Stimulated activated CD4-positive, alpha-beta T cell treated with anti-CD3 and anti-CD28 coated beads, Interleukin-15, amount 100 ng/mL, for 48 hours (primary cell): ENCODE measurements at regions not wholly inside any gene's neighbourhood (a gene's known extent, or its start where the extent isn't known, plus 50 kb on each side); places are given as distances from the start of the nearest gene placed in this dataset.

Experiments used
- DNase-seq, 2 donors: peaks; one replicate each; pipeline ENCODE4 v3.0.0-alpha.2; 2020; ENCODE audit warnings: low read depth in 2 of 2

DNA sequence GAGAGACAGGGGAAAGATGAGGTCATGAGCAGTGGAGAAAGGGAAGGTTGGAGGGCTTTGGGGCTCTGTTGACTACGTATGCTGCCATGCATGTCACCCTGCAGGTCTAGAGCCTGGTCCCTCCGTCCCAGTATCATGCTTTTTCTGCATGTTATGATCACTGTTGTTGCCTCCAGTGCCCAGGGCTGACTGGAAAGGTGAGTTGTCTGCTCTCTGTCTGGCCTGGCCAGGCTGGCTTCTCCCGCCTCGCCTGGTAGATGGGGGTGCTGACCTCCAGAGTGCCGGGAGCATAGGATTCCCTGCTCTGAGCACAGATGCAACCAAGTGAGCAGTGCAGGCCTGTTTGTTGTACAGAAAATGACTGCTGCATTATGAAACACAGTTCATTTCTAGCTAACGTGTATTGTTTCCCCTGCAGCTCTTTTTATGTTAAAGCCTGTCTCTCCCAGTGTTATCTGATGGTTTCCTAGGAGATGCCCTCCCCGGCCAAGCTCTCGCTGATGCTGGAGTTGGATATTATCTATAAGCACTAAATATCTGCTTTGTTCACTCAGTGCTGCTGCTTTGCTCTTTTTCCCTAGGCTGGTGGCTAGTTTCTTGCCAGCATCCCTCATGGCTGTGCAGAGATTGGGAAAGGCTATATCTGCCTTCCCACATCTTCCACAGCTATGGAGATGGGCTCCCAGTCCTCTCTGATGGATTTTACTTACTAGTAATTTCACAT lies 158.2 kb downstream of the TDRD15 start:
- no peak for DNase-seq

DNA sequence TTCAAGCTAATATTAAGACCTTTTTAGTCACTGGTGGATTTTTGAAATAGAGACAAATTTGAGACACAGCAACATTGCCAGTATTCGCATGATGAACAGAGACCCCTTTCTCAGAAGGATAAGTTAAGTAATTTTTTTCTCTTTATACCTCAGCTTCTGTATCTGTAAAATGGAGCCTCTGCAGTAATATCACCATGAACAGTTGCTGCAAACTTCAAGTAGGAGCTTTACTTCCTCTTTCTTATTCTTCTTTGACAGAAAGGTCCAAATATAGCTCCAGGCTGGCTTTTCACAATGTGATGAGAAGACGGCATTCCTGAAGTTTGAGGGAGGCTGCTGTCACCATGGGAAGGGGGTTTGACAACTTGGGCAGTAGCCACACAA lies 158.7 kb downstream of the TDRD15 start:
- no peak for DNase-seq

DNA sequence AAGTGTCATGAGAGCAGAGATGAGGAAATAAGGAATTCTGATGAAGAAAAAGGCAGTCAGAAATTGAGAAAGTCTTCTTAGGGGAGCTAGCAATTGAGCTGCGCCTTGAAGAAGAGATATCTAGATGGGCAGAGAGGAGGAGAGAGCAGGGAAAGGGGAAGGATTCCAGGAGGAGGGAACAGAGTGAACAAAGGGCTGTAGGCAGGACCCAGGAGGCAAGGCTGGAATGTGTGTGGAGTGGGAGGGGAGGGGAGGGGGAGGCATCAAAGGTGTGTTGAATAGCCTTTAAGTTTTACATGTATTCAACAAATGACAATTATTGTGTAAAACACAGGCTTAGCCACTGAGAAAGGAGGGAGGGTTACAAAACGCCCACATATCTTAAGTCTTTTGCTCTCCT lies 164.5 kb downstream of the TDRD15 start:
- no peak for DNase-seq

DNA sequence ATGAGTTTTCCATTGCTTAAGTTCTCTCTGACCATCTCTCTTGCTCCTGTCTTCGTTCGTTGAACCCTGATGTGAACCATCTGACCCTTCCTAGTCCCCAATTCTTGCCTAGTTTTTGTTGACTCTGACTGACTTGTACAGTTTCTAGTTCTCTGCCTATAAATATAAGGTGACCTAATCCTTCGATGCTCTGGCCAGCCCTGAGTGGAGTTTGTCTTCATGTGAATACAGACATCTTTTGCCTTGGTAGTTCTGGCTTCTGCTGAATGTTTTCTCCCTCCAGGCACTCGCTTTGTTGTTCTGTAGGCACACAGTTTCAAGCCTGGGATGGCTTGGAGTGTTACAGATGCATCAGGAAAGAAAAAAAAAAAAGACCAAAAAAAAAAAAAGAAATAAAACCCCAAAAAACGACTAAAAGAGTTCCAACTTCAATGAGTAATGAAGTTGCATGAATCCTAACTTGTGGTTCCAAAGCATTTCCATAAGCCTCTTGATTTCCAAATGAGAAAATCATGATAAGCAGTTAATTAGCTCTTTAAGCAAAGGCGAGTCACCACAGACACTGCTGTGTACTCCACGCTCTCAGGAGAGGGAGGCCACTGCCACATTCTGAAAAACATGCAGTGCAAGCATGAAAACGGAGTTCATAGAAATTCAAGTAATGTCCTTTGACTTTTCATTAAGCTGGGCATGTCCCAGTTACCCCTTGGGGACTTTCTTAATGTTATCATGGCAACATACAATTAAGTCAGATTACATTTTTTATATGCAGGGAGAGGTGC lies 165.2 kb downstream of the TDRD15 start:
- no peak for DNase-seq

DNA sequence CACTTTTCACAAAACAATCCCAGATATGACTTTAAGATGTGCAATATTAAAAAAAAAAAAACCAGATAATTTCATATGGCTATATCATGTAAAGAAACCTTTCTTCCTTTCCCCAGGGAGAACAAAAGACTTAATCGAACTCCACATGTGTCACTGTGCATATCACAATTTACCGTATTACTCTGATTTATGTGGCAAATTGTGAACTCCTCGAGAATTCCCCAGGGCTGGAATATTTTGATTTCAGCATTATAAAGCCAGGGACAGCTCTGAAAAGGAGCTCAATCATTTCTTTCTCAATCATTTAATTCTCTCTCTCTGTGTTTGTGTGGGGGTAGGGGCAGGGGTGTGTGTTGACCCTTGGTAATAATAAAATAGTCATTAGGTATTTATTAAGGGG lies 165.8 kb downstream of the TDRD15 start:
- no peak for DNase-seq

DNA sequence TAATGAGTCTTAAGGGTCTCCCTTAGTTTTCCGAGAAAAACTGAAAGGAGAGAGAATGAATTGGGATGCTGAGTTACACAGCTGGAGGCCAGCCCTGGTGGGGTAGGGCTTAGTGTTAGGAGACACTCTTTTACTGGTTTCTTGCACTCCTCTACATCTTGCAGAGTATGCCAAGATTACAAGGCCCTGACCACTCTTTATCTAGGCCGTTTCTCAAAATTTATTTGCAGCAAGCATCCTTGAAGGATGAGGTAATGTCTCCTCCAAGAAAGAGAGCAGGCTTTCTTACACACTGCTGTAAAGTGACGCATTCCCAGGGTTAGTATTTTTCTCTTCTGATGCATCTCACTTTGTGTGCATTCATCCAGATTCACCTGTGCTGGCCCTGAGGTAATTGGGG lies 166.2 kb downstream of the TDRD15 start:
- DNase-seq: no peak

DNA sequence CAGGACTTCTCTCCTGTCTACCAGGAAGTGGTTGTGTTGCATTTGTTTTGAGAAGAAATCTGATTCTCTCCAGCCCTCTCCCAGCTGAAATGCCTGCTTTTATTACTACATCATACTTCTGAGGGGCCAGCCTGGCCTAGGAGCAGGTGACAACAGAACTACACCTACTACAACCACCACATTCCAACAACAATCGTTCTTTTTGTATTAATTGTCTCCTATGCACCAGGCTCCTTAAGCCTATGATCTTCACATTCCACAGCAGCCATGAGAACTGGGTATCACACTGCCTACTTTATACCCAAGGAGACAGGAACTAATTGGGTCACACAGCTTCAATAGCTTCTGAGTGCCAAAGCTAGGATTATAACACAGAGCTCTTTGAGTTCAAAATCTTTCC lies 167.7 kb downstream of the TDRD15 start:
- no peak for DNase-seq

DNA sequence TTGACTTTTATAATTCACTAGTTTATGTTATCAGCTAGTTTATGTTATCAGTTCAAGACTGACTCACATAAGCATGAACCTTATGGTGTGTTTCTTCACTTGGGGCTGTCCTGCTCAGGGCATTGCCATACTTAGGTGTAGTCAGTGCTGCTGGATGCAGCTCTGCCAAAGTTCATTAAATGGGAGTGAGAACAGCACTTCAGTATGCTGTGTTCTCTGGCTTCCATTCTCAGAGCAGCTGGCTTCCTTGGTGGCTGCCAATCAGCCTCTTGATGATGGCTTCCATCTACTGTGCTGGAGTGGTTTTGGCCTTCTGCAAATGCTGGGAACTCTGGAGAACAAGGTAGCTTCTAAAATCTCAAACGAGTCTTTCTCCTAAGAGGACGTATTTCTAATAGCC lies 170.7 kb downstream of the TDRD15 start:
- no peak for DNase-seq

DNA sequence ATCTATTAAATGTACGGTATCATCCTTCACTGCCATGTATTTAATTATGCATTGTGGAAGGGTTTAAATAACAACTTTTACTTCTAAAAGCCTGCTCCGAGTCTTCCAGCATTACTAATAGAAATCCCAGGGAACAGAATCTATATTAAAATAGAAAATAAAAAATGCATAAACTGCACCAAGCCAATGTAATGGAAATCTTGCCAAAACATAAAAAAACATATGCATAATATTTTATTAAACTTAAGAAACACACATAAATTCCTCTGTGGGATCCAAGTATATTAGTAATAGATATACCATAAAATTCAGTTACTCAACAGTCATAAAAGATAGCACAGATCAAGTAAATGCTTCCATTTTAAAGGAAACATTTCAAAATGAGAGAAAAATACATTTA lies 175.6 kb downstream of the TDRD15 start:
- no peak for DNase-seq

DNA sequence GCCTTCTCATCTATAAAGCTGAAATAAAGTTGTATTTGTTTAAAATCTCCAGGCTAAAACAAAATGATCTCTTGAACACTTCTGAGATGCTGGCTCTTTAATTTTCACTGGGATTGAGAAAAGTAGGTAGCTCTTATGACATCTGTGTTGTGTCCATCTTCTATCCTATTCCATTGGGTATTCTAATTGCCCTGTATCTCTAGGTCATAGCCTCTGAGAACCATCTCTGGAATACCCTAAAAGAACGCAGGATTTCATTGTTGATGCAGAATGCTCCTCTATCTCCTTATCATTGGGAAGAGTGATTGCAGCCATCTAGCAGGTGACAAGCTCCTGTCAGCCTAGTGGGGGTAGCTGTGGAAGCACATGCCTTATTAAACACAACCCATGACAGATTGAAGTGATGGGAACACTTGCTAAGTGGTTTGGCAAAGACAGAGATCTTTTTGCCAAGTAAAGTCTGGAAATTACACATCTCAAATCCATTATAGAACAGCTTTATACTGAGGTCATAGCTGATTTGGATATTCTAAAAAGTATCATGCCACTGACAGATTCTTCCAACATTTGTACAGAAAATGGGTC lies 178.2 kb downstream of the TDRD15 start:
- no peak for DNase-seq

DNA sequence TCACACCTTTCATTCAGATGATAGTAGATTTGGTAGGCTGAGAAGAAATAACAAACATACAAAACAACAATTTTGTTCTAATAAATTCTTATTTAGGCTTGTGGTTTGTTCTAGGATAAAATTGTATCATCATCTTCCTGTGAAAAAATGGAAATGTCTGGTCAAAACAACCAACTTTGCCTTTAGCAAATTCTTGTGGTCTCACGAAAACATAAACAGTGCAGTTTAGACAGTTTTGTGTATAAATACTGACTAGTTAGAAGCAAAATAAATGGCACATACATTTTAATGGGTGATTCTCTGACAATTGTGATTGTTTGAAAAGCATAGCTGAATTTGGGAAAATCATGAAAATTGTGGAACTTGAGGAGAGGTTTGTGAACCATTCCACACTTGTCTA lies 180.1 kb downstream of the TDRD15 start:
- DNase-seq: no peak

DNA sequence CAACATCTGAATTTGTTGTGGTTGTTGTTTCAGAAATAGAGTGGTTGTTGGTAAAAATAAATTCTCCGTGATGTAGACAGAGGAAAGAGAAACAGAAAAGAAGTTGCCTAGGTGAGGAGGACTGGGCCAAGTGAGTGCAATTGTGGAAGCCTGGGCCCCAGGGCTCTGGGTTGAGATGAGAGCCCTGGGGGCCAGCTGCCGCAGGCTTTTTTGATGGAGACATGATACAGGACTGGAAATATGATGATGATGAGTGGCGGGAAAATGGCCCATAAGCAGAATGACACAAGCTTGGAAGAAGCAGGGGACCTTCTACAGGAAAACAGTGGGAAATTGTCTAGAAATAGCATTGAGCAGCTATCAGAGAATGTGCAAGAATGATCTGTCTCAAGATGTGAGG lies 181.8 kb downstream of the TDRD15 start:
- no peak for DNase-seq

DNA sequence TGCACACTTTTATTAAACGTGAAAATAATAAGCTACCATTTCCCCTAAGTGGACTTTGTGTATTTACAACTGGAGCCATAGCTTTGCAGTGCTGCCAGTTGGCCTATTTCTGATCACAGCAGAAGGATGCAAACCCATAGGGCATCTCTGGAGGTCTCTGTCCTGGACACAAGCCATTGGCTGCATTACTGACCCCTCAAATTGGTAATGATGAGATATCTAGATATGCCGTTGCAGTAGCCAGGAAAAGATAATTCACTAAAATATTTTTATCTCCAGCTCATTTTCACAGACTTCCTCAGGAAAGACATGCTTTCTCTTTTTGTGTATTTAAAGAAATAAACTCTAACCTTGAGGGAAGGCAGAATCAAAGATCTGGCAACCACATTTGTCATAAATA lies 182.5 kb downstream of the TDRD15 start:
- no peak for DNase-seq

DNA sequence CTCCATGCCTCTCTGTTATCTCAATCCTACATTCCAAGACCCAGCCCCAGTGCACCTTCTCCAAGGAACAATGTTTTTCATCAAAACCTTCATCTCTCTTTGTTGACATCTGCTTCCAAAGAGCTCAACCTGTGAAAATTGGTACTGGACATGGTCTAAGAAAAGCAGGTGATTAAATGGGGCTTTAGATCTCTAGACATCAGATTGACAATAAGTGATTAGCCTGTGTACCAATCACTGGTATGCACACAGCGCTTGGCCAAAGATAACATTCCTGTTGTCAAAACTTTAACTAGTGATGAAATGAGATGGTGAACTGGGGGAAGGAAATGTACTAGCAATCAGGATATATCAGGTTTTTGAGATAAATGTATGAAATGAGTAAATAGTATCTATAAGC lies 183.3 kb downstream of the TDRD15 start:
- DNase-seq: no peak

DNA sequence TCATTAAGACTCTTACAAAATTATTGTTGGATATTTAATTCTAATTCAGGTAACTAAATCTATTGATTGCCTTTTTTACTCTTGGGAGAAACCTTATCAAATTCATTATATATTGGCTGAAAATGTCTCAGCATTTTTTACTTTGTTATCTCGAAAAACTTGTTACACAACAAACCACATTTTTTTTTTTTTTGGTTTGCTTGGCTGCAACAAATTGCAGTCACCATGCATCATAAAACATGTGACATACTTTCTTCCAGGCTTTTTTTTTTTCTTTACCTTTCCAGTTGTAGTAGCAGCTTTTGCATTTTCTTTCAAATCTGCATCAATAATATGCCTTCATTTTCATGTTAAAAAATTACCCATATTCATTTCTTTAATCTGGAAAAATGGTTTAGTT lies 186.7 kb downstream of the TDRD15 start:
- no peak for DNase-seq

DNA sequence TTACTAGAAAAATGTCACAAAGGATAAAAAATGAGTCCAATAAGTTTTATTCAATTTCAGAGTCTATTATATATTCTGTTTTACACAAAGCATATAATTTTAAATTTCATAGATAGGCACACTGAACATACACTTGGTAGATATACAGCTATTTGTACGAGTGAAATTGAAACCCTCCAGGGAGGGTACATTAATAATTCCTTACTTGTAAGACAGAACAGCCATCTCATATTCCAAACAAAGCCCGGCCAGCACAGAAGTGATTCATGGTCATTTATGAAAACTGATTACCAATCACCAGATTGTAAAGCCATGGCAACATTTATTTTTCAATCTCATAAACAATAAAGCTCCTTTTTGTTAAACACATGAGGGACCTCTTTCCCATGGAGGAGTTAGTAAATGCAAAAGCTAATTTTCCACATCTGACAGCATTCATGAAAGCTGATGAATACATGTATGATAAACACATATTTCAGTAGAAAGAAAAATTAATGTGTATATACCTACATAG lies 190.6 kb downstream of the TDRD15 start:
- DNase-seq: no peak

DNA sequence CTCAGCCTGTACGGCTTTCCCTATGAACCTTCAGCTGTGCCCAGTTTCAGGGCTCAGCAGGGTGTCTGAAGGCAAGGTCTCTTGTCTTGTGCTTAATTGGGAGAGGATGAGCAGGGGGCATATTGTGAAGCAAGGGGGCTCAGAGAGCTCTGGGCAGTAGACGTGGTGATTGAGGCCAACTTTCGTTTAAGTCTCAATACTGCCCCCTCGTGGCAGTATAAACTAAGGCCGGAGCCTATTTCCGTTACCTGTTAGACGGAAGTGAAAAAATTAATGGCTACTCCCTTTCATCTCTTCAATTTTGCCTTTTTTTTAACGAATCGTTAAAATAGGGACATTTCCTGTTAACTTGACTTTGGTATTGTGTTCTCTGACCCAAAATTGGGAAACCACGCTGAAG lies 193.4 kb downstream of the TDRD15 start:
- peak; percentile 4 to 18 for DNase-seq

DNA sequence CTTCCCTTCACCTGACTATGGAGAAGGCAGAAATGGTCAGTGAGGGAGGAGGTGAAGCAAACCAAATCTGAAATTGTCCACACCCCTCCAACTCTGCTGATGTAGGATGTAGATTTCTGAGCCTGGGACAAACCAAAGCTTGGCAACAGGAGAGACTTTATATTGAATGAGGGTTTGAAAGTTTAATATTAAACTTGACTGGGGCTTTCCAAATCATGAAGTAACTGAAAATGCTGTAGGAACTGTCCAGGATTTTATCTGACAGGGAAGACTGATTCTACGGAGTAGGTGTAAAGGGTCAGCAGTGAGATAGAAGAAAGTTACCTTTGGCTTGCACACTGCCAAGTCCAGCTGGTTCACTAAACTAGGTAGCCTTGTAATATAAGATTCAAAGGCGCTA lies 194.5 kb downstream of the TDRD15 start:
- no peak for DNase-seq

DNA sequence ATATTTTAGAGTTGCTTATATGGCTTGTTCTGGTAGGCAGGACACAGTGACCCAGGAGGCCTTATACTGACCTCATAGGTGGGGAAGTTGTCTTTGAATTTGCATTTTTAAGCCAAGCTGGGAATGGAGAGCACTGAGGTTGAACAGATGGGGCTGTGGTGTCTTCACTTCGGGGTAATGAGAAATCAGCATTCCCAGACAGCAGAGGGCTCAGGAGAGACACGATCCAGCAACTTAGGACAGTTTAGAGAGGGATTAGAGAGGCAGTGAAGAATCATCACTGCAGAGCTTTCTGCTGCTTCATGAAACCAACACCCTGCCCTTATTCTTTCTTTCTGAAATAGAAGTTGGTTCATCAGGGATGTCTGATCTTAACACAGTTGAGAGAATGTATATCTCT lies 202.4 kb downstream of the TDRD15 start:
- DNase-seq: no peak

DNA sequence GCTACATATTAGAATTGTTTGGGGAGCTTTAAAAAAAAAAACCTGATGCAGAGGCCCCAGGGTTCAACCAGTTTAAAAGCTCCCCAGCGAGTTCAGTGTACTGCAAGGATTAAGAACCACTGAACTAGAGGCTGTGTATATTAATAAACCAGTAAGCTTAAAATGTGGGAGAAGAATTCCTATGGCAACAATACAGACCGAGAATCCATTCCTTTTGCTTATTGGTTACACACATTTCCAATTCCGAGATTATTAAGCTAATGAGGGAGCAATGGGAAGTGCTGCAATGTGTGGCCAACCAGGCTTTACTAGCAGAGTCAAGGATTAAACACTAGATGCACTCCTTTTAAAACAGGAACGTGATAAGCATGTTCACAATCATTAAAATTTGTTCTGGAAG lies 204.4 kb downstream of the TDRD15 start:
- no peak for DNase-seq

DNA sequence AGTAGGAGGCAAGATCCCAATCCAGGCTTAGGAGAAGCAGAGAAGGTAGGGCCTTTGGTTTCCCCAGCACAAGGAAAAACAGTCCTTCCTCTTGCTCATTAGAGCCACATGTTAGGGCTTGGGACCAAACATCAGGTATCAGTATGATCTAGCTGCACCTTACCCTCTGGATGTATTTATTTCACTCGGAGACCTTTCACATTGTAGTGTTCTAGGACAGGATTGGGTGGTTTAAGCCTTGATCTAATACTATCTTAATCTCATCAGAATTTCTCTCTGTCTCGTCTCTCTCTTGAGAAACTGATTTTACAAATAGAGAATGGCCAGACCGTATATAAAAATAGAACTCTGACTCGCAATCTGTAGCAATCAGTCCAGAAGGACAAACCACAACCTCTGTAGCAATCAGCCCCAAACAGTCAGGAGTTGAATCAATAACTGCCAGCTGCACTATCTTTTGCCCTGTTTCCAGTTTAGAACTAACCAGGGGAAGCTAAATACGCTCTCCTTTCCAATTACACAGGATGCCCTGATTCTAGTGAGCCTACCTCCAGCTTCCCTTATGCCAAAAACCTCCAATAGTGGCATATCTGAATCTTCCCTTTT lies 207.1 kb downstream of the TDRD15 start:
- no peak for DNase-seq

DNA sequence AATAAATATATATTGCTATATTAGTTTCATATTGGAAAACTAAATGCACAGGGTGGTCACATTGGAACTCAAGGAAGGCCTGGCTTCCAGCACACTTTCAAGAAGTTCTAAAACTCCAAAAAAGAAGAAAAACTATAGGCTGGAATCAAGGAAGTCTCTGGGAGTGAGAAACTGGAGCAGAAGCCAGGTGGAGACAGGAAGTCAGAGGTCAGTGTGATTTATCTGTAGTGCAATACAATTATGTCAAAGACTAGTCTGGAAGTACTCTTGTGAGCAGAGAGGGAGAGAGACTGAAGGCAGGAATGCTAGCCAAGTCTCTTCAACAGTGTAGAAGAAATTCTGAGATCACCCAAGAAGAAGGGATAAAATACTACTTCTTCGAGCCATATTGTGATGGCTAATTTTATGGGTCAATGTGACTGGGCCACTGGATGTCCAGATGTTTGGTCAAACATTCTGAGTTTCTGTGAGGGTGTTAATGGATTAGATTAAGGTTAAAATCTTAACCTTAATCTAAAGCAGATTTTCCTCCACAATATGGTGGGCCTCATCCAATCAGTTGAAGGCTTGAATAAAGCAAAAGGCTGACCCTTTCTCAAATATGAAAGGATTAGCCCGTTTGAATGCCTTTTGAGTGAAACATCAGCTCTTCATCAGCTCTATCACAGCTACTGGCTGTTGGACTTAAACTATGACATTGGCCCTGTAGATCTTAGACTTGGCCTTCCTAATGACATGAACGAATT lies 208.0 kb downstream of the TDRD15 start:
- no peak for DNase-seq
